ENCODE measurements at regions not wholly inside any gene's neighbourhood (a gene's known extent, or its start where the extent isn't known, plus 50 kb on each side); places are given as distances from the start of the nearest gene placed in this dataset.

- Histone ChIP-seq H4K8ac (ENCODE audit: low read depth, low read length) (no peak overlapping the region), H3K9me3 (ENCODE audit: insufficient read depth, low read depth, low read length) (no peaks in the 10 kb centered on the region), H3K4me1 (ENCODE audit: control insufficient read depth in 1 of 2, insufficient read depth in 2 of 2, low read length in 2 of 2) (no peaks in the 10 kb centered on the region), H3K79me2 (ENCODE audit: control insufficient read depth, insufficient read depth, low read length, poor library complexity) (no peaks in the 10 kb centered on the region), H2AK5ac (ENCODE audit: low read length) (no peak overlapping the region), H2AFZ (ENCODE audit: insufficient read depth, low read length, poor library complexity) (no peak overlapping the region), H3K36me3 (ENCODE audit: control insufficient read depth in 1 of 2, insufficient read depth in 2 of 2, low read length in 2 of 2) (no peaks in the 10 kb centered on the region), H3K27me3 (ENCODE audit: insufficient read depth, low read length) (no peaks in the 10 kb centered on the region), H3K9ac (ENCODE audit: low read length) (no peak overlapping the region), H4K91ac (ENCODE audit: low read depth, low read length) (no peak overlapping the region), H3K4me2 (ENCODE audit: low read length) (no peak overlapping the region), H3K4ac (ENCODE audit: low read depth, low read length) (no peak overlapping the region), H2BK12ac (ENCODE audit: low read length) (no peak overlapping the region), H3K79me1 (ENCODE audit: low read length) (no peaks in the 10 kb centered on the region), H3K18ac (ENCODE audit: low read length) (no peak overlapping the region), H4K12ac (ENCODE audit: low read depth, low read length) (no peak overlapping the region), H3K23ac (ENCODE audit: low read length) (no peak overlapping the region), H2BK5ac (ENCODE audit: low read depth, low read length, poor library complexity) (no peak overlapping the region), H3K14ac (ENCODE audit: low read length) (no peak overlapping the region), H2BK120ac (ENCODE audit: insufficient read depth, low read length, poor library complexity) (no peak overlapping the region), H3K27ac (ENCODE audit: low read depth, low read length) (no peak overlapping the region), H3K4me3 (ENCODE audit: low read depth, low read length) (no peak overlapping the region)
- no CpG with 5 or more reads among the region's 2 CpGs for WGBS (ENCODE audit: extremely low coverage, insufficient coverage, insufficient read length)
- no peak for DNase-seq
Observed at GRCh38 chr9:28668158-28668557, 1094.9 kb upstream of the C9orf72 start.

- no peak overlapping the region for H3K27ac ChIP-seq (ENCODE audit: low read depth, low read length)
- H4K8ac ChIP-seq (ENCODE audit: low read depth, low read length) = no peak overlapping the region
- H3K4me2 ChIP-seq (ENCODE audit: low read length) = no peak overlapping the region
- WGBS (ENCODE audit: extremely low coverage, insufficient coverage, insufficient read length) = no CpG with 5 or more reads among the region's 3 CpGs
- no peak overlapping the region for H2BK5ac ChIP-seq (ENCODE audit: low read depth, low read length, poor library complexity)
- H4K91ac ChIP-seq (ENCODE audit: low read depth, low read length) = no peak overlapping the region
- H2BK120ac ChIP-seq (ENCODE audit: insufficient read depth, low read length, poor library complexity) = no peak overlapping the region
- no peak overlapping the region for H3K4me3 ChIP-seq (ENCODE audit: low read depth, low read length)
- H2AFZ ChIP-seq (ENCODE audit: insufficient read depth, low read length, poor library complexity) = no peak overlapping the region
- H3K36me3 ChIP-seq (ENCODE audit: control insufficient read depth in 1 of 2, insufficient read depth in 2 of 2, low read length in 2 of 2) = no peaks in the 10 kb centered on the region
- H3K18ac ChIP-seq (ENCODE audit: low read length) = no peak overlapping the region
- H3K79me1 ChIP-seq (ENCODE audit: low read length) = no peaks in the 10 kb centered on the region
- no peak overlapping the region for H3K4ac ChIP-seq (ENCODE audit: low read depth, low read length)
- H3K27me3 ChIP-seq (ENCODE audit: insufficient read depth, low read length) = no peaks in the 10 kb centered on the region
- H4K12ac ChIP-seq (ENCODE audit: low read depth, low read length) = no peak overlapping the region
- no peak overlapping the region for H3K9ac ChIP-seq (ENCODE audit: low read length)
- H3K14ac ChIP-seq (ENCODE audit: low read length) = no peak overlapping the region
- H3K9me3 ChIP-seq (ENCODE audit: insufficient read depth, low read depth, low read length) = no peaks in the 10 kb centered on the region
- no peak overlapping the region for H3K23ac ChIP-seq (ENCODE audit: low read length)
- no peak overlapping the region for H2BK12ac ChIP-seq (ENCODE audit: low read length)
- no peak for DNase-seq
- H3K4me1 ChIP-seq (ENCODE audit: control insufficient read depth in 1 of 2, insufficient read depth in 2 of 2, low read length in 2 of 2) = no peaks in the 10 kb centered on the region
- no peak overlapping the region for H2AK5ac ChIP-seq (ENCODE audit: low read length)
- H3K79me2 ChIP-seq (ENCODE audit: control insufficient read depth, insufficient read depth, low read length, poor library complexity) = no peaks in the 10 kb centered on the region
Observed at GRCh38 chr9:28671000-28671399, 1097.7 kb upstream of the C9orf72 start.

- no peak overlapping the region for H3K18ac ChIP-seq (ENCODE audit: low read length)
- H4K8ac ChIP-seq (ENCODE audit: low read depth, low read length) = no peak overlapping the region
- no peak overlapping the region for H3K4me3 ChIP-seq (ENCODE audit: low read depth, low read length)
- DNase-seq = no peak
- H3K9ac ChIP-seq (ENCODE audit: low read length) = no peak overlapping the region
- H2AFZ ChIP-seq (ENCODE audit: insufficient read depth, low read length, poor library complexity) = no peak overlapping the region
- H3K4me1 ChIP-seq (ENCODE audit: control insufficient read depth in 1 of 2, insufficient read depth in 2 of 2, low read length in 2 of 2) = no peaks in the 10 kb centered on the region
- no peak overlapping the region for H4K91ac ChIP-seq (ENCODE audit: low read depth, low read length)
- no peaks in the 10 kb centered on the region for H3K36me3 ChIP-seq (ENCODE audit: control insufficient read depth in 1 of 2, insufficient read depth in 2 of 2, low read length in 2 of 2)
- H3K14ac ChIP-seq (ENCODE audit: low read length) = no peak overlapping the region
- H3K79me1 ChIP-seq (ENCODE audit: low read length) = no peaks in the 10 kb centered on the region
- H2BK12ac ChIP-seq (ENCODE audit: low read length) = no peak overlapping the region
- H3K4me2 ChIP-seq (ENCODE audit: low read length) = no peak overlapping the region
- no CpG with 5 or more reads among the region's 2 CpGs for WGBS (ENCODE audit: extremely low coverage, insufficient coverage, insufficient read length)
- H3K27ac ChIP-seq (ENCODE audit: low read depth, low read length) = no peak overlapping the region
- no peak overlapping the region for H2BK5ac ChIP-seq (ENCODE audit: low read depth, low read length, poor library complexity)
- no peaks in the 10 kb centered on the region for H3K79me2 ChIP-seq (ENCODE audit: control insufficient read depth, insufficient read depth, low read length, poor library complexity)
- no peak overlapping the region for H2AK5ac ChIP-seq (ENCODE audit: low read length)
- H2BK120ac ChIP-seq (ENCODE audit: insufficient read depth, low read length, poor library complexity) = no peak overlapping the region
- no peak overlapping the region for H3K4ac ChIP-seq (ENCODE audit: low read depth, low read length)
- H3K27me3 ChIP-seq (ENCODE audit: insufficient read depth, low read length) = no peaks in the 10 kb centered on the region
- no peaks in the 10 kb centered on the region for H3K9me3 ChIP-seq (ENCODE audit: insufficient read depth, low read depth, low read length)
- H4K12ac ChIP-seq (ENCODE audit: low read depth, low read length) = no peak overlapping the region
- H3K23ac ChIP-seq (ENCODE audit: low read length) = no peak overlapping the region
Observed at GRCh38 chr9:28678097-28678496, 1104.8 kb upstream of the C9orf72 start.

GRCh38 chr9:28688172-28688571 lies 1114.9 kb upstream of the C9orf72 start:
- no peaks in the 10 kb centered on the region for H3K79me1 ChIP-seq (ENCODE audit: low read length)
- no peak overlapping the region for H2AFZ ChIP-seq (ENCODE audit: insufficient read depth, low read length, poor library complexity)

More at GRCh38 chr9:28688172-28688571, 1114.9 kb upstream of the C9orf72 start:
- Histone ChIP-seq H3K14ac (ENCODE audit: low read length) (no peak overlapping the region), H4K8ac (ENCODE audit: low read depth, low read length) (no peak overlapping the region), H3K4me1 (ENCODE audit: control insufficient read depth in 1 of 2, insufficient read depth in 2 of 2, low read length in 2 of 2) (no peaks in the 10 kb centered on the region), H4K12ac (ENCODE audit: low read depth, low read length) (no peak overlapping the region), H3K36me3 (ENCODE audit: control insufficient read depth in 1 of 2, insufficient read depth in 2 of 2, low read length in 2 of 2) (no peaks in the 10 kb centered on the region), H3K79me2 (ENCODE audit: control insufficient read depth, insufficient read depth, low read length, poor library complexity) (no peaks in the 10 kb centered on the region), H2BK12ac (ENCODE audit: low read length) (no peak overlapping the region), H3K27ac (ENCODE audit: low read depth, low read length) (no peak overlapping the region), H3K4me3 (ENCODE audit: low read depth, low read length) (no peak overlapping the region), H3K9me3 (ENCODE audit: insufficient read depth, low read depth, low read length) (no peaks in the 10 kb centered on the region), H3K27me3 (ENCODE audit: insufficient read depth, low read length) (no peaks in the 10 kb centered on the region), H2BK120ac (ENCODE audit: insufficient read depth, low read length, poor library complexity) (no peak overlapping the region), H3K23ac (ENCODE audit: low read length) (no peak overlapping the region), H2AK5ac (ENCODE audit: low read length) (no peak overlapping the region), H2BK5ac (ENCODE audit: low read depth, low read length, poor library complexity) (no peak overlapping the region), H4K91ac (ENCODE audit: low read depth, low read length) (no peak overlapping the region), H3K18ac (ENCODE audit: low read length) (no peak overlapping the region), H3K9ac (ENCODE audit: low read length) (no peak overlapping the region), H3K4ac (ENCODE audit: low read depth, low read length) (no peak overlapping the region), H3K4me2 (ENCODE audit: low read length) (no peak overlapping the region)
- WGBS (ENCODE audit: extremely low coverage, insufficient coverage, insufficient read length) = no CpG with 5 or more reads among the region's 1 CpG
- DNase-seq = peak in 1 of 2 donors; percentile 43
